Ecto neural progenitor cell (in vitro differentiated cells): ENCODE measurements at regions not wholly inside any gene's neighbourhood (a gene's known extent, or its start where the extent isn't known, plus 50 kb on each side); places are given as distances from the start of the nearest gene placed in this dataset.

Experiments used
- DNase-seq: peaks from one replicate; pipeline ENCODE4 v3.0.0-alpha.2; 2018; ENCODE audit warnings: low spot score

DNA sequence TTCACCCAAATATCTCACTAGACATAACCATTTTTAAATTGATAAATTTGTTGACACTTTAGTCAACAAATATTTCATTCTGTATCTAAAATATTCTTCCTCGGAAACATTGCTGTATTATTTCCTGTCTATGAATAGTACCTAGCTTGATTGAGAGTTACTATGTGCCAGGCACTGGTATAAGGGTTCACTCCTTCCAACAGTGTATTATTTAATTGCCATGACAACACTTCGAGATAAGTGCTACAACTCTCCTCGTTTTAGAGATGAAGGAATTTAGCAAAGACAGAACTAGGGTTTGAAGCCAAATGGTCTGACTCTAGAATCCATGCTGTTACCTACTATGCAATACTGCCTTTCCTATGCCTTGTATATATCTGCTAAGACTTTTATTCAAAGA is 287.2 kb downstream of the YTHDC2 start:
- no peak for DNase-seq

DNA sequence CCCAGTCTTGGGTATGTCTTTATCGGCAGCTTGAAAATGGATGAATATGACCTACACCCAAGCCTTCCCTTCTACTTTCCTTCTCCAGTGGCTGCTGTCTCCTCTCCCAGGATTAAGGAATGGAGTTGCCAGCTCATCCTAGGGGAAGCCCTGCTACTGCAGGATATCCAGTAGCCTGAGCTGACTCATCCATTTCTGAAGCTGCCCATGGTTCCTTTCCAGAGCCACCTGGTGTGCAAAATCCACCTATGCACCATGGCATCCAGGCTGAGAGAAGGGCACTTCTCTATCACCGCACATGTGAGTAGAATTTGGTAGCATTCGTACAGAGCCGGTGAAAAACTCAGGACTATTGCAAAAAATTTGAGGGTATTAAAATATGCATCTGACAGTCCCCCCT is 290.8 kb downstream of the YTHDC2 start:
- DNase-seq, result no peak

DNA sequence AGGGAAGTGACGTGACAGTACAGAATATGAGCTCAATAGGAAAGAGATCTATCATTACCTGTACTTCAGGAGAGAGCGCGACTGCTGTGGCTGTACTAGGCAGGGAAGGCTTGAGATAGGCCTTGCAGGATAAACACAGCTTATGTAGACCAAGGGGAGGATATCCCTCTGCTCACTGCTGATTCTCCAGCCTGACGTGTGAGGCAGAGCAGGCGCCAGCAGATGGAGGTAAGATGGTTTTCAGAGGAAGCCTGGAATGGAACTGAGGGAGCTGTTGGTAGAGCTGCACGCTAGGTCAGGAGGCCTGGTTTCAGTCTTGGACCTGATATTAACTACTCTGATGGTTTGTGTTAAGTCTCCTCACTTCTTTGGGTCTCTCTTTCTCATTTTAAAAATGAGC is 291.4 kb downstream of the YTHDC2 start:
- DNase-seq, result no peak

DNA sequence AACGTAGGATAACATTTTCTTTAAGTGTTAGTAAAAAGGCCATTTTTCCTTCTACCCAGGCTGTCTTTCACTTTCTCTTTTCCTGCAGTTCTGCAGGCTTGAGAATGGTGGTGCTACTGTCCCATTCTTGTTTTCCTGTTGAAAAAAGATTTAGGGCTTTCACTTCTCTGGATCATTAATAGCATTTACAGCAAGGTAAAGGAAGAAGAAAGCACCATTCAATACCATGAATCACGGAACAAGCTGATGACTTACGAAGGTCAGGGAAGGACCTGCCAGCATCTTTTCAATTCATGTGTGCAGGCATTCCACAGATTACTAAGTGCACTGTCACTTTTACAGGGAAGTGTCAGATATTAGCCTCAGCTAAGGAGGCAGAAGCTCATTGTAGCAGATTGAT is 292.8 kb downstream of the YTHDC2 start:
- DNase-seq, result no peak

DNA sequence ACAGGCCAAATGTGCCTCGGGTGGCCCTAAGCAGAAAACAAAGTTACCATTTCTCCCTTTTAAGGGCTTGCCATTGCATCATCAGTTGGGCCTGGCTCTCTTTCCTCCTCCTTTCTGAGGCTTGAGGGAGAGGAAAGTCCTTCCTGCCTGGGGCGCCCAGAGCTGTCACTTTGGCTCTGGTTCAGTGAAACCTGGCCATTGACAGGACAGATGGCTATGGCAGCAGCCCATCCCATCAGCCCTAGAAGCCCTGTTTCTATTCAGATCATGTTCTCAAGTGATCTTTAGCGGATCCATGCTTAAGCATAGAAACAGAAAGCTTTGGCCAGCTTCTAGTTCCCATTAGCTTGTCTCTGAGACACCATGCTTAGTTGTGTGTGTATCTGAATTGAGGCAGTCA is 293.4 kb downstream of the YTHDC2 start:
- peak; percentile 49 for DNase-seq

DNA sequence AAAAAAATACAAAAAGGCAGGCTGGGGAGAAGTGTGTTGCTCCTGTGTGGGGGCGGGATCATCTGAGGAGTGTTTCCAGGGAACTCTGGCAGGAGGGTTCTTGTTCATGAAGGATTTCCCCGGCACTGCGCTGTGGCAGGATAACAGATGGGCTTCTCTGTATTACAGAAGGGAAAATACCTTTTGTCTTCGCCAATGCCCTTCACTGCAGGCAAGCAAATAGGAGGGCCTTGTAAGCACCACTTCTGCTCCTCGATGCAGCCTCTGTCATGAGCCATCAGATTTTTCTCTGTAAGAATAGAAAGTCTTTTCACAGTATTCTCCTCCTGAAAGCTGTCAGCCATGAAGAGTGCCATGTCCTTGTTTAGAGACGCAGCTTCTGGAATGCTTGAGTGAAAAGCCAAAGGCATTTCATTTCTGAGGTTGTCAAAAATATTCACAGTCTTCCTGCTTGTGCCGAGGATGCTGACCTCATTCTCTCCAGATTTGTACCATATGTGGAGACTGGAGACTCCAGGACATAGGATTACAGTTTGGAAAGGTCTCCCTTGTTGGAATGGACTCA is 294.0 kb downstream of the YTHDC2 start:
- DNase-seq, result peak; percentile 44

DNA sequence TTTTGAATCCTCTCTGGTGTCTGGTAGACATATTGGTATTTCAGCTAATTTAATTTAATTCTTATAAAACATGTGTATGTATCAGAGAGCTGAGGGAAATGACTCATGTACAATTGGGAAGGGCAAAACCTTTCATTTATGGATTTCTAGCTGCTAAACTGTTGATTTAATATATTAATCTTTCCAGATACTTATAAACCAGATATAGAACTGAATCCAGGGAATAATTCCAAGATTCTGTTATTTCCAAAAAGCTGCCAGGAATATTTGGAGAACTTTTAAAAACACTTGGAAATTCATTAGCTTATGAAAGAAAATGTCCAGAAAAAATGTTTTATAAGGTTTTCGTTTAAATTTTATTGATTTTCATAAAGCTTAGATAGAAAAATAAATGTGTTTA is 295.5 kb downstream of the YTHDC2 start:
- DNase-seq, result no peak

DNA sequence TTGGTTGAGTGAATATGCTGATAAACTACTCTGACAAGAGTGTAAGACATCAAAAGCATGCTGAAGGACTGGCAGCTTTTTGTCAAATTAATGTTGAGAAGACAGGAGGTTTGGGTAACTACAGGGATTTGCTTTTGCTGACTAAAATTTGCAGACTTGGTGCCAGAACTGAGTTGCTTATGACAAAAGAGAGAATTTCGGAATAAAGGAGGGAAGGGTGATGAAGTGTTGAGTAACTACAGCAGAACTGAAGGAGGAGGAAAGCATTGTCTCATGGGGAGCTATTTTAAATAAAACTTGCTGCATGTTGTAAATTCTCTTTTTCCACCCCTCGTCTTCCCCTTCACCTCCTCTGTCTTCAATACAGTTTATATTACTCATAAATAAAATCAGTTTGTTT is 296.1 kb downstream of the YTHDC2 start:
- DNase-seq, result no peak

DNA sequence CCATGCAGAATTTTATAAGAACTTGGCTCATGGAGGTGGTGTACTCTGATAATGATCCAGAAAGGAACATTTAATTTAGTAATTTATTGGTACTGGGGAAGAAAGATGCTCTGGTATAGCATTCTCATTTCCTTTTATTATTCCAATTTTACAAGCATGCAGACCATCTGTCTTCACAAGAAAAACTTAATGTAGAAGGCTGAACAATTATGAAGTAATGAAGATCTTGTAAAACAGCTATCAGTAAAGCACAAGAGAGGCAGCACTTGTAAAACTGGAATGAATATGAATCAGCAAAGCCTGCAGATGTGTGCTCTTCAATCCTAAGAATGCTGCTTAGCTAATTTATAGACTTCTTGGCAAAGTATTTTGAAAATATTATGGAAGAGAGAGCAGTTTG is 300.0 kb downstream of the YTHDC2 start:
- no peak for DNase-seq

DNA sequence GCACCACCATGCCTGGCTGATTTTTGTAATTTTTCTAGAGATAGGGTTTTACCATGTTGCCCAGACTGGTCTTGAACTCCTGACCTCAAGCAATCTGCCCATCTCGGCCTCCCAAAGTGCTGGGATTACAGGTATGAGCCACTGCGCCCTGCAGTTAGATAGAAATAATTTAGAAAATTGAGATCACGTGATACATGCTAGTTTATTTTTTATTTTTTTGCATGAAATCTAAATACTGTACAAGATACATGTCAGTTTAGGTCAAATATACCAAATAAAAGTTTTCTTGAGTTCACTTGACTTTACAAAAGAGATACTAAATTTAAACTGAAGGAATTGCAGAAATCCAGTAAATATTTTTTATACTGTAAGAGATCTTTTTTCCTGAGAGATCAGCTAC is 304.2 kb downstream of the YTHDC2 start:
- DNase-seq, result no peak

DNA sequence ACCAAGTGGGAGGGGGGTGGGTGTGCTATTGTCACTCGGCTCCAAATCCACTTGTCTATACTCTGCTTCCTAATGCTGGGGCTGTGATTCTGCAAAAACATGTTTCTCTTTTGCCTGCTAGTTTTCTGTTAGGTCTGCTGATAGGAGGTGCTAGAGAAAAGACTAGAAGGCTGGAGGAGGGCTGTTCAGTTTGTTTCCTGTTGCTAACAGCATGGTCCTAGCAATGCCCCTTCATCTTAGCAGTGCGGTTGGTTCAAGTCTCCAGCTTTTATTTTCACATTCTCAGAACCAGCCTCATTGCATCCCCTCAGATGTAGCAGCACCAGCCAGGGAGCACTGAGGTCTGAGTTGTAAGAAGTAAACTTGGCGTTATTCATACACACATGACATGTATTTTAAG is 310.2 kb downstream of the YTHDC2 start:
- DNase-seq, result no peak

DNA sequence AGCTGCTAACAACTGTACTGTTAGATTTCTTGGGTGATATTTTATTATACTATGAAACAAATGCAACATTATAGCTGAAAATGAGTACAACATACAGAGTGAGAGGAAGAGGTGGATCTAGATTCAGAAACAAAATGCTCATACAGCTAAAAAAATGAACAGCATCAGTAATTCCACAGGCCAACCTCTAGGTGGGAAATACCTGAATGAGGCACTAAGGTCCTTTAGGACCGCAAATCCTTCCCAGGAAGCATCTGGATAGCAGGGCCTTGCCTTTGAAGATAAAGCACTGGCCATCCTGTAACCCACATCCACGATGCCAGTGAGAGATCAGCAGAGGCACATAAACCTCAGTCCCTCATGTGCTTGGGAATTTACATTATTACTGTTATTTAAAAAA is 310.8 kb downstream of the YTHDC2 start:
- DNase-seq, result no peak

DNA sequence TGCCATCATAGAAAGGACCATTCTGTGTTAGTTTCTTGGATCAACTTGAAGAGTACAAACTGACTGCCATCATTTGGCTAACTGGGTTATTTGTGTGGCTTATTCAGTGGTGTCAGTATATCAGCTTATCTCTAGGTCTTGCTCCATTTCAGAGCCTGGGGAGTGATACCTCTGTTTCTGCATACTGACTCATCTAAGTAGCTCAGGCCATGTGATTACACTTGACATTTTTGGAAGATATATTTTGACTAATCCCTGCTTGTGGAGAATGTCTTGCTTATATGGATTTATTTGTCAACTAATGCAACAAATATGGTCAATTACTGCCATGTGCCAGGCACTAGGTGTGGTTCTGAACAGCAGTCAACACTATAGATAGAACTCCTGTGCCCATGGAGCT is 311.7 kb downstream of the YTHDC2 start:
- no peak for DNase-seq

DNA sequence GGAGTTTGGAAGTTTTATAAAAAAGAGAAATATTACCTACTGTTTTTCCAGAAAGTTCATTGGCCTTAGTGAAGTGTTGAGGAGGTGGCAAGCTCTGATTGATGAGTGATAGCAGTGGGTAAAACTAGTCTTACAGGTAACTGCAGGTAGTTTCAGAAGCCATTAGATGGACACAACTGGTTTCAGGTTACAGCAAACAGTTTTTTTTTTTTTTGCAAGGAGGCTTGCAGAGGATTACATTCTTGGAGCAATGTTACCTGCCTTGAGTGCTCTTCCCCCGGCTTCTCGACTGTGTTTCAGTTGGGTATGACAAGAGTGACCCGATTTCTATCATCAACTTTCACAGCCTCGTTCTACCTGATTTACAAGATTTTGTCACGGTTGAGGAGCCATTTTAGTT is 333.4 kb downstream of the YTHDC2 start:
- no peak for DNase-seq

DNA sequence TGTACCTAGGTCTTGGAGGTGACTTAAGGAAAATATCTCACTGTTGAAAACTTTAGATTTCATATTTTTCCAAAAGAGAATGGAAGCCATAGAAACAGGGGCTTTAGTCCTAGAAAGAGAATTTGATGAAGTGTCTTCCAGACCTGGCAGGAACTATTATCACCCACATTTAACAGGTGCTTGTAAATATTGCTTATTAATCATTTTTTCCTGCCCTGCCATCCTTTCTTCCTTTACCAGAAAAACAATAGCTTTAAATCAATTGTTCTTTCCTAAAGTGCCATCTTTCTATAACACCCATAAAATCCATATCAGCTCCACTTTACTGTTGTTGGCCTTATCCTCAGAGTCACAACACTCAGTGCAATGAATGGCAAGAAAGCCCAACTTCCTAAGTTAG is 350.9 kb downstream of the YTHDC2 start:
- no peak for DNase-seq

DNA sequence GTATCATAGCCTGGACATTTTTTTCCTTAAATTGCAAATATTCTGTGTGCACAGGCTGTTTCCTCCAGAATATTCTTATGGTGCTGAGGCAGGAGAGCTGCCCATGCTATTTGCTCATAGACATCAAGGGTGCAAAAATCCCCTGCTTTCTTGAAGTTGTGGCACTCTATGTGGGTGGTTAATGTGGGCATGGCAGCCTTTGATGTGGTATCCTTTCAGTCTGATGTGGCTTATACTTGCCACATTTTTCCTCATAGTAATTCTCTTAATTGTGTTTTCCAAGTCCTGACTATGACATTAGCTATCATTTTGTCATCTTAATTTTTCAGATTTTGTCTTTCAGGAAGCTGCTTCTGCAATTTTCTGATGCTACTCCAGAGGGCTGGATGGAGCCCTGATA is 353.3 kb downstream of the YTHDC2 start:
- no peak for DNase-seq

DNA sequence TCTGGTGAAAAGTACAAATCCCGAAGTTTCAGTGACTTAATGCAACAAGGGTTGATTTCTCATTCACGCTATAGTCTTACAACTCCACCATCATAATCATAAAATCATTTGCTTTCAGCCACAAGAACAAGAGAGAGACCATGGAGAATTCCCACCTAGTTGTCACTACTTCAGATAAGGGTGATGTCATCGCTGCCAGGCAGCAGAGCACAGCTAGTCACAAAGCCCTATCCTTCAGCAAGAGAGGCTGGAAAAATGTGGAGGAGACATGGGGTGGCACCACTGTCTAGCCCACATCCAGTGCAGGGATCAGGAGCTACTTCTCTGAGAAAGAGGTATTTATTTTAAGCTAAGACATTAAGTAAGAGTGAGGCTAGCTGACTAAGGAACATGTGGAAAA is 356.1 kb downstream of the YTHDC2 start:
- DNase-seq, result no peak

DNA sequence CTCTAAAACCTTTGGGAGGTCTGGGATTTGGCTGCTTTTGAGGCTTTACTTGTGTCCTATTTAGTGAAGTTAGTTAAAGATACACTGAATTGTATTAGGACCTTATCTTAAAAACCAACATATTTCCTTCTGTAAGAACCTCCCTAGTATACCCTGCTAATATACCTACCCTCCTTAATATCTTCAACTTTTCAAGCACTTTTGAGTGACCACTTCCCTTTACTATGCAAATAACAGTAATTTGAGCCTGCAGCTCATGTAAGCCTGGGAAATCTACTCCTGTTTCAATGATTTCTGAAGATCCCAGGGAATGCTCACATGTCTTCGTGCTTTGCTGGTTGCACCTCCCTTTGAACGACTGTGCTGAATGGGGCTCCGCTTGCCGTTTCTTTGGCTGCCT is 358.5 kb downstream of the YTHDC2 start:
- DNase-seq, result no peak

DNA sequence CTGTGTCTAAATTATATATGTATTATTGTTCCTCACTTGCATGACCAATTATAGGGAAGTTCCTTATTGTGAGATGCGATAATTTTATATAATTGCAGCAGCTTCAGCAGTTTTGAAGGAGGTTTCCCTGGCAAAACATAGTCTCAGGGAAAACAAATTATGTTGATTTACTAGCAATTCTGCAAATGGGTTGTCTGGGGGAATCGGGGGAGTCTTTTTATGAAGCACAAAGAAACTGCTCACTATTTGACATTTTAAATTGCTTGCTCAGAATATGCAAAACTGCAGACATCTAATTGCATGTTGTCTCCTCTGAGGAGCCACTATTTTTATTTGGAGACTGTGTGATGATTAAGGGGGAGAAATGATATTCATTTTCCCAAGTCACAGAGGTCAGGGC is 361.6 kb downstream of the YTHDC2 start:
- DNase-seq, result no peak

DNA sequence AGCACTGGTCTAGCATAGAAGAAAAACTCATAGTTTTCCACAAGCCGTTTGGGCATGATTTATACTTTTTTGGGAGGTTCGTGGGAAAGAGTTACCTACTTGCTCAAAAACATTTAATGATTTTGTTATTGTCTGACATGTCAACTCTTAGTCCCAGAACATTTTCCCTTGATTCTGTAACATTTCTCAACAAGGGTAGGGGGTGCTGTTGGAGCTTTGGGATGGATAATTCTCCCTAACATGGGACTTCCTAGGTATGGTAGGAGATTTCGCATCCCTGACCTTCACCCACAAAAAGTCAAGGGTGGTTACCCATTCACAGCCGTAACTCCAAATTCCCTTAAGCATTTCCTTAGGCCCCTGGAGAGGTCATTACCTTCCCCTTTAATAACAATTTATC is 378.0 kb downstream of the YTHDC2 start:
- no peak for DNase-seq

DNA sequence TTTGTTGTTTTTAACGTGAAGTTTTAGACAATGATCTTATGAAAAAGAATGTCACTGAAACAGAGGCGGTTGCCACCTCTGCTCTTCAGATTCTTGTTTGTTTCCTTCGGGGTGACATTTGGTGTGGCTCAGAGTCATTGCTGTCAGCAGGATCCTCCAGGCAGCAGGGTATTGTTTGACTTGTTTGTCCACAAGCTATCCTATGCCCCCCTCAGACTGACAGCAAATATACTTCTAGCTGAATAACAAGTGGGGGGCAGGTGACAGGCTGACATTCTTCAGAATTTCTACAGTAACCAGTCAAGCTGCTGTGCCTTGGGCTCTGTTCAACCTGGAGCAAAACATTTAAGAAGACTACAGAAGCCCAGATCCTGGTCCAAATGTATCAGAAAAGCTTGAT is 383.3 kb downstream of the YTHDC2 start:
- DNase-seq, result no peak

DNA sequence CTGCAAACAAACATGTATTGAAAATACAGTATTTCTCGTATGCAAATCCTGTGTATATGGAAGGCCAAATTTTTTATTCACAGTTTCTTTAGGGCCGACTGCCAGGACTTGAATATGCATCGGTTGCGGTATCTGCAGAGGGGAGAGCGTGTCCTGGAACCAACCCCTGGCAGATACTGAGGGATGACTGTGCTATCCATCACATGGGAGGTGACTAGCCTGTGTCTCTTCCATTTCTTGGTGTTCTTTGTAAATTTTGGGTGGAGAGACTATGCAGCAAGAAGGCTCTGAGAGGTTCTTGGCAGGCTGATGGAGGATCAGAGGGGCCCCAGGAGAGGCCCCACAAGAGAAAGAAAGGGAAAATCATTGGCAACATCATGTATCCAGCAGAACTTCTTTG is 384.3 kb downstream of the YTHDC2 start:
- no peak for DNase-seq

DNA sequence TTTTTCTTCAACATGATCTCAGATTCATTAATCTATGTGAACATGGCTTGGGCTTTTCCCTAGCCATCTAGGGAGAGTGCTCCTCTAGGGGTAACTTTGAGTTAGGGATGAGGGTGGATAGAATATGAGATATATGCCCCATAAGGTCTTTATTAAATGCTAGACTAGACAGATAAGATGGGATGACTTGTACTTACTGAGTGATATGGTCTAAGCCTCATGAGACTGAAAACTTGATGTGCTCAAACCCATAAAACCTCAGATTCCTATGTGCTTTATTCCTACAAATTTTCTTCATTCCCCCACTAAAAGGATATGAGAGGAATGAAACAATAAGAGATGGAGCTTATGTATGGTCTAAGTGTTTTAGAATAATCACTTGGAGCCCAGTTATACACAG is 386.6 kb downstream of the YTHDC2 start:
- no peak for DNase-seq

DNA sequence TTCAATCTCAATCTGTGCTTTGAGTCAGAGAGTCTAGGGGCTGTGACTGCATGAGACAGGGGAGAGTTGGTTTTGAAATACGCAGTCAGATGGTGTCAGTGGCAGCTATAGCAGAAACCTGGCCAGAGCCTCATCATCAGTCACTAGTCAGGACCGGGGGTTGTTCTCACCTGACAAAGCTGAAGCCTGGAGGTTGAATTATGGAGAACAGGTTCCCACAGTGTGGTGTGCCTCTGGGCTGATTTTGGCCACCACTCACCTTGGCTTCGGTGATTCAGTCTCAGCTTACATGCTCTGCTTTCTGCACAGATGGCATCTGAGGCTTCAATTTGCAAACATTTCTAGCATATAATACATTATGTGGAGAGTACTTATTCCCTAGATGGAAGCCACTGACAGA is 387.3 kb downstream of the YTHDC2 start:
- no peak for DNase-seq

DNA sequence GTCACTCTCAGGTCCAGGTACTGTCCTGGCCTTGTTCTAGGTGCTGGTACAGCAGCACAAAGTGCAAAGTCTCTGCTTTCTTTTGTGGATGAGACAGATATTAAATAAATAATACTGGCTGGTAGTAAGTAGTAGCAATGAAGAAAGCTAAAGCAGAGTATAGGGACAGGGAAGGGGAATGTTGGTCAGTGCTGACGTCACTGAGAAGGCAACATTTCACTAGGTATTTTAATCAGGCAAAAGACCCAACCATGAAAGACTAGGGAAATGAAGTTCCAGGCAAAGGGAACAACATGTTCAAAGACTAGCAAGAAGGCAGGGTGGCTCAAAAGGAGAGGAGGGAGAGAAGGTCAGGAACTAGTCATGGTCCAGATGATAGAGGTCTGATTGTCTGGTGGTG is 388.2 kb downstream of the YTHDC2 start:
- no peak for DNase-seq
